Neural progenitor cell (in vitro differentiated cells): ENCODE measurements at regions not wholly inside any gene's neighbourhood (a gene's known extent, or its start where the extent isn't known, plus 50 kb on each side); places are given as distances from the start of the nearest gene placed in this dataset.

Experiments
- DNase-seq: peaks from one replicate; pipeline ENCODE4 v3.0.0-alpha.2; 2016; ENCODE audit warnings: low spot score
- H2AFZ ChIP-seq: fragments of 200-600 bp; sonication (generic); replicated peaks from 2 replicates; pipeline ENCODE4 v1.6.1; 2016; ENCODE audit warnings: antibody characterized with exemption
- H3F3A ChIP-seq: fragments of 200-600 bp; sonication (generic); 2 replicates; pipeline ENCODE4 v1.6.1; 2016; ENCODE audit warnings: antibody characterized with exemption, low read depth
- H3K27ac ChIP-seq: fragments of 200-600 bp; sonication (generic); 2 replicates; pipeline ENCODE4 v1.5.1; 2016; ENCODE audit warnings: mild to moderate bottlenecking
- H3K27me3 ChIP-seq: fragments of 200-600 bp; sonication (generic); 2 replicates; pipeline ENCODE4 v1.6.1; 2016; ENCODE audit warnings: mild to moderate bottlenecking, moderate library complexity
- H3K36me3 ChIP-seq: fragments of 200-600 bp; sonication (generic); 2 replicates; pipeline ENCODE4 v1.5.1; 2016
- H3K4me1 ChIP-seq: fragments of 200-600 bp; sonication (generic); 2 replicates; pipeline ENCODE4 v1.6.1; 2016; ENCODE audit warnings: mixed run types
- H3K4me2 ChIP-seq: fragments of 200-600 bp; sonication (generic); 2 replicates; pipeline ENCODE4 v1.6.1; 2016
- H3K4me3 ChIP-seq: fragments of 200-600 bp; sonication (generic); 2 replicates; pipeline ENCODE4 v1.5.1; 2016
- H3K79me2 ChIP-seq: fragments of 200-600 bp; sonication (generic); 2 replicates; pipeline ENCODE4 v1.6.1; 2016; ENCODE audit warnings: low read depth
- H3K9ac ChIP-seq: fragments of 200-600 bp; sonication (generic); 2 replicates; pipeline ENCODE4 v1.6.1; 2016
- H3K9me3 ChIP-seq: fragments of 200-600 bp; sonication (generic); 2 replicates; pipeline ENCODE4 v1.5.1; 2016; ENCODE audit warnings: low read depth
- H4K20me1 ChIP-seq: fragments of 200-600 bp; sonication (generic); 2 replicates; pipeline ENCODE4 v1.6.1; 2016; ENCODE audit warnings: low read depth
- H3K27ac Mint-ChIP-seq: 3 replicates; pipeline ENCODE4 v1.8.0; 2021; ENCODE audit warnings: mixed read lengths
- H3K27me3 Mint-ChIP-seq: 2 replicates; pipeline ENCODE4 v1.8.0; 2022; ENCODE audit warnings: low read depth, mild to moderate bottlenecking, inconsistent platforms, moderate library complexity, mixed read lengths; ENCODE audit not compliant: insufficient read depth
- H3K36me3 Mint-ChIP-seq: 3 replicates; pipeline ENCODE4 v1.8.0; 2021; ENCODE audit warnings: mixed read lengths
- H3K4me1 Mint-ChIP-seq: 3 replicates; pipeline ENCODE4 v1.8.0; 2021; ENCODE audit warnings: mixed read lengths
- H3K4me3 Mint-ChIP-seq: 3 replicates; pipeline ENCODE4 v1.8.0; 2021; ENCODE audit warnings: mild to moderate bottlenecking, moderate library complexity, mixed read lengths
- H3K9me3 Mint-ChIP-seq: 3 replicates; pipeline ENCODE4 v1.8.0; 2020; ENCODE audit warnings: mixed read lengths
- CTCF ChIP-seq: fragments of 200-600 bp; sonication (generic); IDR thresholded peaks from 2 replicates; pipeline ENCODE4 v1.5.1; 2017; ENCODE audit warnings: antibody characterized with exemption, mild to moderate bottlenecking
- EZH2 ChIP-seq: fragments of 200-600 bp; sonication (generic); IDR thresholded peaks from 2 replicates; pipeline ENCODE4 v1.6.1; 2017; ENCODE audit warnings: antibody characterized with exemption, mild to moderate bottlenecking, moderate library complexity
- EZH2phosphoT487 ChIP-seq: fragments of 200-600 bp; sonication (generic); IDR thresholded peaks from 2 replicates; pipeline ENCODE4 v1.6.1; 2017; ENCODE audit warnings: antibody characterized with exemption

DNA sequence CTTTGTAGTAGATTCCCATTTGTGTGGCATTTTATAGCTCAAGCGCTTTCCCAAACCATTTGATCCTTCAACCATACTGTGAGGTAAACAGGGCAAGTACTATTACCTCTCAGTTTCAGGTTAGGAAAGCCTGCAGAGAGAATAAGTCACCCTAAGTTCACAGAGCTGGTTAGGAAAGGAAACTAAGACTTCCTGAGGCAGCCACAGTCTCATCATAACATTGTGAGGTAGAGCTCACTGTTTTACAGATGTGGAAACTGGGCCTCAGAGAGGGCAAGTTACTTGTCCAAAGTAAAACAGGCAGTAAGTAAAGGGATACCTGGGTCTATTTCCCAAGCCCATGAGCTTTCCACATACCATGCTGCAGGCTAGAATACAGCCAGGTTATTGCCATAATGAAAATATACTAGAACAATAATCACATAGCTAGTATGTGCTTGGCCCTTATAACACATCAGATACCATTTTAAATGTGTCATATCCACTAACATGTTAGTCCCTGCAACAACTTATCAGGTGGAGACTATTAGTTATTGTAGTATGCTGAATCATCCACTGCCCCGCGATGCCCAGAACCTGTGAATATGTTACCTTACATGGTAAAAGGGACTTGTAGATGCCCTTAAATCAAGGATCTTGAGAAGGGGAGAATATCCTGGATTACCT, 150.9 kb upstream of the GRIP1 start:
- no peak for DNase-seq

DNA sequence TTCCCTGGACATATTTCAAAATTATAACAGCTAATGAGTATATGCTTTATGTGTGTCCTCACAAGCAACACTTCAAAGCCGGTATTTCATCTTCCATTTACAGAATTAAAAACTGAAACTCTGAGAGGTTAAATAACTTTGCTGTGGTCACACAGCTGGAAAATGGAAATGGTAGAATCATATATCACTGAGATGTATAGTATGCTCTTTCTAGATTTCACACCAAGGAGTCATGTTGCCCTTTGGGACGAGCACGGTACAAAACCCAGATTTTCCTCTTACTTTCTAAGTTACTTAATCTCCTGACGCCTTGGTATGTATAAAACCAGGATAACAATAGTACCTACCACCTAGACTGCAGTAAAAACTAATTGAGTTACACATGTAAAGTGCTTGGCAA, 152.6 kb upstream of the GRIP1 start:
- no peaks in the 10 kb centered on the region for H3K36me3 Mint-ChIP-seq
- Histone ChIP-seq H3K4me3 (no peak overlapping the region), H4K20me1 (no peaks in the 10 kb centered on the region), H3K9ac (no peak overlapping the region), H3K4me1 (no peaks in the 10 kb centered on the region), H3K27me3 (no peaks in the 10 kb centered on the region), H3K27ac (no peak overlapping the region), H3K9me3 (no peaks in the 10 kb centered on the region), H3F3A (no peaks in the 10 kb centered on the region), H3K4me2 (no peak overlapping the region), H2AFZ (no peak overlapping the region), H3K79me2 (no peaks in the 10 kb centered on the region), H3K36me3 (no peaks in the 10 kb centered on the region)
- H3K4me1 Mint-ChIP-seq = peaks cover 6% of the 10 kb centered on the region
- no peaks in the 10 kb centered on the region for H3K9me3 Mint-ChIP-seq
- no peak for DNase-seq
- H3K27me3 Mint-ChIP-seq = peaks cover 2% of the 10 kb centered on the region
- no peak overlapping the region for H3K4me3 Mint-ChIP-seq
- H3K27ac Mint-ChIP-seq = no peak overlapping the region
- no peak for TF ChIP-seq CTCF
- no peak for TF ChIP-seq EZH2
- TF ChIP-seq EZH2phosphoT487 = no peak

More for the DNA sequence above, 150.9 kb upstream of the GRIP1 start:
- Histone ChIP-seq H3K27me3 (no peaks in the 10 kb centered on the region), H3K4me2 (no peak overlapping the region), H3K9ac (no peak overlapping the region), H3K27ac (no peak overlapping the region), H3F3A (no peaks in the 10 kb centered on the region), H2AFZ (no peak overlapping the region), H3K4me1 (no peaks in the 10 kb centered on the region), H3K4me3 (no peak overlapping the region), H4K20me1 (no peaks in the 10 kb centered on the region), H3K79me2 (no peaks in the 10 kb centered on the region), H3K36me3 (no peaks in the 10 kb centered on the region), H3K9me3 (no peaks in the 10 kb centered on the region)
- no peak for TF ChIP-seq EZH2
- TF ChIP-seq EZH2phosphoT487 = no peak
- TF ChIP-seq CTCF = no peak
- H3K27ac Mint-ChIP-seq = no peak overlapping the region
- H3K9me3 Mint-ChIP-seq = no peaks in the 10 kb centered on the region
- H3K36me3 Mint-ChIP-seq = peaks cover 4% of the 10 kb centered on the region
- no peak overlapping the region for H3K4me3 Mint-ChIP-seq
- H3K27me3 Mint-ChIP-seq = peaks cover 2% of the 10 kb centered on the region
- H3K4me1 Mint-ChIP-seq = peaks cover 6% of the 10 kb centered on the region

GRCh38 chr12:66832997-66833396, 154.1 kb upstream of the GRIP1 start:
- Histone ChIP-seq H3K4me2 (no peak overlapping the region), H3K4me3 (no peak overlapping the region), H3K27ac (no peak overlapping the region), H3K4me1 (peaks cover 9% of the 10 kb centered on the region), H3K27me3 (no peaks in the 10 kb centered on the region), H3K9me3 (no peaks in the 10 kb centered on the region), H3K36me3 (no peaks in the 10 kb centered on the region), H2AFZ (no peak overlapping the region), H3K9ac (no peak overlapping the region), H3K79me2 (no peaks in the 10 kb centered on the region), H4K20me1 (no peaks in the 10 kb centered on the region), H3F3A (no peaks in the 10 kb centered on the region)
- DNase-seq = no peak
- H3K4me1 Mint-ChIP-seq = peaks cover 11% of the 10 kb centered on the region
- H3K9me3 Mint-ChIP-seq = no peaks in the 10 kb centered on the region
- no peaks in the 10 kb centered on the region for H3K36me3 Mint-ChIP-seq
- H3K27me3 Mint-ChIP-seq = no peaks in the 10 kb centered on the region
- H3K27ac Mint-ChIP-seq = no peak overlapping the region
- H3K4me3 Mint-ChIP-seq = no peak overlapping the region
- TF ChIP-seq EZH2 (no peak), CTCF (no peak), EZH2phosphoT487 (no peak)
